CD4-positive, alpha-beta T cell (primary cell): ENCODE measurements at regions not wholly inside any gene's neighbourhood (a gene's known extent, or its start where the extent isn't known, plus 50 kb on each side); places are given as distances from the start of the nearest gene placed in this dataset.

ENCODE experiments used
- ATAC-seq: fragments of 200-7000 bp; cut with Tn5 transposase; one replicate; pipeline ENCODE4 v1.10.0; 2022; ENCODE audit warnings: mild to moderate bottlenecking; ENCODE audit not compliant: poor library complexity
- CTCF ChIA-PET: fragments of 350-600 bp; sonication (Branson Sonifier 250); formaldehyde crosslinking; loops from one replicate; lab custom pipeline; 2021; ENCODE audit warnings: antibody characterized with exemption, inconsistent platforms; lab: Charles Lee
- POLR2A ChIA-PET: fragments of 350-600 bp; sonication (Branson Sonifier 250); formaldehyde crosslinking; loops from one replicate; lab custom pipeline; 2021; ENCODE audit warnings: antibody characterized with exemption, inconsistent platforms; lab: Charles Lee
- DNase-seq, 14 experiments: peaks; one replicate each; pipeline ENCODE4 v3.0.0-alpha.2; 2013 to 2020; ENCODE audit warnings: mixed read lengths in 2 of 14
- H3K27ac ChIP-seq, 2 donors: one replicate each; pipeline versions ENCODE4 v1.5.1 to v1.7.0; 2013; ENCODE audit warnings: low read length in 2 of 2, low read depth in 1 of 2, mild to moderate bottlenecking in 1 of 2
- H3K27me3 ChIP-seq, 2 experiments: 1 replicate in 1 of 2; 2 replicates in 1 of 2; pipeline versions ENCODE4 v1.6.1 to v1.7.0; 2013; ENCODE audit warnings: low read length in 2 of 2, control low read depth in 1 of 2, mild to moderate bottlenecking in 1 of 2, moderate library complexity in 1 of 2; ENCODE audit not compliant: insufficient read depth in 2 of 2, control insufficient read depth in 1 of 2
- H3K36me3 ChIP-seq: one replicate; pipeline ENCODE4 v1.6.1; 2013; ENCODE audit warnings: low read length, control low read depth; ENCODE audit not compliant: insufficient read depth
- H3K4me1 ChIP-seq: one replicate; pipeline ENCODE4 v1.6.1; 2013; ENCODE audit warnings: low read length, control low read depth; ENCODE audit not compliant: insufficient read depth
- H3K4me3 ChIP-seq: one replicate; pipeline ENCODE4 v1.5.1; 2013; ENCODE audit warnings: mild to moderate bottlenecking, low read length, moderate library complexity
- H3K9me3 ChIP-seq, 2 experiments: 1 replicate in 1 of 2; 2 replicates in 1 of 2; pipeline versions ENCODE4 v1.6.1 to v1.7.0; 2013; ENCODE audit warnings: low read length in 2 of 2, mild to moderate bottlenecking in 2 of 2, control low read depth in 1 of 2, moderate library complexity in 1 of 2; ENCODE audit not compliant: control insufficient read depth in 1 of 2, insufficient read depth in 1 of 2
- H3K27ac Mint-ChIP-seq: one replicate; pipeline ENCODE4 v1.8.0; 2020; ENCODE audit warnings: mixed read lengths
- H3K27me3 Mint-ChIP-seq: one replicate; pipeline ENCODE4 v1.8.0; 2021; ENCODE audit warnings: mixed read lengths
- H3K36me3 Mint-ChIP-seq: one replicate; pipeline ENCODE4 v1.8.0; 2021; ENCODE audit warnings: low read depth, mixed read lengths
- H3K4me1 Mint-ChIP-seq: one replicate; pipeline ENCODE4 v1.8.0; 2021; ENCODE audit warnings: low read depth, mixed read lengths
- H3K4me3 Mint-ChIP-seq: one replicate; pipeline ENCODE4 v1.8.0; 2020; ENCODE audit warnings: mild to moderate bottlenecking, mixed read lengths
- H3K9me3 Mint-ChIP-seq: one replicate; pipeline ENCODE4 v1.8.0; 2020; ENCODE audit warnings: mixed read lengths
- intact Hi-C, 2 experiments: fragments of 100-400 bp; cut with DNase I in 1 of 2; cut with micrococcal nuclease in 1 of 2; formaldehyde crosslinking; loops; one replicate each; pipeline versions ENCODE4 v1.15.1 to v1.9.0; 2023 to 2025; cut with DNase I, micrococcal nuclease
- TF ChIP-seq, protein P1 (sequence below): fragments of 200-600 bp; IDR thresholded peaks from one replicate; pipeline ENCODE4 v1.8.0; 2022; ENCODE audit warnings: antibody characterized with exemption, mild to moderate bottlenecking

DNA sequence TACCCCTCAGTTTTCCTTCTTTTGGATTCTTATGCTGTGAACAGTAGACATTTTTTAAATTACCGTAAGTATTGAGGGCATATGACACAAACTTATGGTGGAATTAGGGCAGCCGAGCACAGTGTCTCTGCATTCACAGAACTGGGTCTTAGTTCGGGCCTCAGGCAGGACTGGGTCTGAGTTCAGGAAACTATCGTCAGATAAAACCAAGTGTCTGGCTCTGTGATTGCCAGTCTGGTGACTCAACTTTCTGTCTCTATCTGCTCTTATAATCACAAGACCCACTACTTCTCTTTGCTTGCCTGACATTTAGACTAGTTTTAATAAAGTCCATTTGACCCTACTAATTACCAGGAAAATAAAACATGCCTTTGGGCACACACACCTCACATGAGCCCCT lies 146.2 kb downstream of the LMLN start:
- intact Hi-C loops = no loop called here
- POLR2A ChIA-PET = no interaction called here
- no peak for ATAC-seq
- no peak overlapping the region for H3K4me3 Mint-ChIP-seq
- Histone ChIP-seq H3K27me3 (peaks cover 2 to 14% of the 10 kb centered on the region in 2 experiments), H3K4me1 (peaks cover 5% of the 10 kb centered on the region), H3K27ac (no peak overlapping the region), H3K36me3 (no peaks in the 10 kb centered on the region), H3K9me3 (peaks cover 11 to 14% of the 10 kb centered on the region in 2 experiments), H3K4me3 (no peak overlapping the region)
- CTCF ChIA-PET = no interaction called here
- H3K27me3 Mint-ChIP-seq = peaks cover 15% of the 10 kb centered on the region
- H3K4me1 Mint-ChIP-seq = peaks cover 9% of the 10 kb centered on the region
- H3K36me3 Mint-ChIP-seq = peaks cover 10% of the 10 kb centered on the region
- TF ChIP-seq, protein P1, sequence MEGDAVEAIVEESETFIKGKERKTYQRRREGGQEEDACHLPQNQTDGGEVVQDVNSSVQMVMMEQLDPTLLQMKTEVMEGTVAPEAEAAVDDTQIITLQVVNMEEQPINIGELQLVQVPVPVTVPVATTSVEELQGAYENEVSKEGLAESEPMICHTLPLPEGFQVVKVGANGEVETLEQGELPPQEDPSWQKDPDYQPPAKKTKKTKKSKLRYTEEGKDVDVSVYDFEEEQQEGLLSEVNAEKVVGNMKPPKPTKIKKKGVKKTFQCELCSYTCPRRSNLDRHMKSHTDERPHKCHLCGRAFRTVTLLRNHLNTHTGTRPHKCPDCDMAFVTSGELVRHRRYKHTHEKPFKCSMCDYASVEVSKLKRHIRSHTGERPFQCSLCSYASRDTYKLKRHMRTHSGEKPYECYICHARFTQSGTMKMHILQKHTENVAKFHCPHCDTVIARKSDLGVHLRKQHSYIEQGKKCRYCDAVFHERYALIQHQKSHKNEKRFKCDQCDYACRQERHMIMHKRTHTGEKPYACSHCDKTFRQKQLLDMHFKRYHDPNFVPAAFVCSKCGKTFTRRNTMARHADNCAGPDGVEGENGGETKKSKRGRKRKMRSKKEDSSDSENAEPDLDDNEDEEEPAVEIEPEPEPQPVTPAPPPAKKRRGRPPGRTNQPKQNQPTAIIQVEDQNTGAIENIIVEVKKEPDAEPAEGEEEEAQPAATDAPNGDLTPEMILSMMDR = no peak
- no peak for DNase-seq
- peak overlapping the region; percentile 62 for H3K27ac Mint-ChIP-seq
- H3K9me3 Mint-ChIP-seq = peaks cover 6% of the 10 kb centered on the region

GRCh38 chr3:198107840-198108734 lies 148.1 kb downstream of the LMLN start:
- DNase-seq (no peak), ATAC-seq (no peak)
- Histone ChIP-seq H3K4me1 (peaks cover 5% of the 10 kb centered on the region), H3K9me3 (peaks cover 16 to 17% of the 10 kb centered on the region in 2 experiments), H3K27ac (no peak overlapping the region), H3K27me3 (peaks cover 15 to 30% of the 10 kb centered on the region in 2 experiments), H3K4me3 (no peak overlapping the region), H3K36me3 (no peaks in the 10 kb centered on the region)
- POLR2A ChIA-PET = no interaction called here
- CTCF ChIA-PET = no interaction called here
- no peak overlapping the region for H3K4me3 Mint-ChIP-seq
- H3K4me1 Mint-ChIP-seq = peaks cover 12% of the 10 kb centered on the region
- H3K9me3 Mint-ChIP-seq = peaks cover 6% of the 10 kb centered on the region
- H3K27ac Mint-ChIP-seq = no peak overlapping the region
- intact Hi-C loops = no loop called here
- TF ChIP-seq, protein P1 = no peak
- peaks cover 10% of the 10 kb centered on the region for H3K36me3 Mint-ChIP-seq
- peaks cover 27% of the 10 kb centered on the region for H3K27me3 Mint-ChIP-seq

GRCh38 chr3:198109883-198110282 lies 149.9 kb downstream of the LMLN start:
- Histone ChIP-seq H3K36me3 (no peaks in the 10 kb centered on the region), H3K27ac (no peak overlapping the region), H3K9me3 (peaks cover 24 to 29% of the 10 kb centered on the region in 2 experiments), H3K4me1 (peaks cover 9% of the 10 kb centered on the region), H3K27me3 (peaks cover 27 to 48% of the 10 kb centered on the region in 2 experiments), H3K4me3 (no peak overlapping the region)
- intact Hi-C loops = no loop called here
- Mint-ChIP-seq H3K27ac (no peak overlapping the region), H3K4me1 (peaks cover 16% of the 10 kb centered on the region), H3K27me3 (peaks cover 44% of the 10 kb centered on the region), H3K4me3 (no peak overlapping the region), H3K9me3 (peaks cover 12% of the 10 kb centered on the region), H3K36me3 (peaks cover 11% of the 10 kb centered on the region)
- DNase-seq (no peak), ATAC-seq (no peak)
- POLR2A ChIA-PET = interaction anchor here (1.0 kb wide), 1 partner anchor 18 kb away, joined by 3 read pairs; no protein-coding TSS in a partner anchor
- CTCF ChIA-PET = no interaction called here
- TF ChIP-seq, protein P1 = no peak
